Endothelial cell (in vitro differentiated cells): ENCODE measurements at regions not wholly inside any gene's neighbourhood (a gene's known extent, or its start where the extent isn't known, plus 50 kb on each side); places are given as distances from the start of the nearest gene placed in this dataset.

Experiments
- DNase-seq: peaks from one replicate; pipeline ENCODE4 v3.0.0; 2021; ENCODE audit warnings: low spot score
- H3K27ac Mint-ChIP-seq: one replicate; pipeline ENCODE4 v1.8.0; 2021; ENCODE audit warnings: mixed read lengths, inconsistent platforms; ENCODE audit not compliant: unreplicated experiment
- H3K27me3 Mint-ChIP-seq: one replicate; pipeline ENCODE4 v1.8.0; 2021; ENCODE audit warnings: mild to moderate bottlenecking, moderate library complexity, mixed read lengths, inconsistent platforms; ENCODE audit not compliant: unreplicated experiment
- H3K36me3 Mint-ChIP-seq: one replicate; pipeline ENCODE4 v1.8.0; 2021; ENCODE audit warnings: mild to moderate bottlenecking, low read depth, mixed read lengths, inconsistent platforms; ENCODE audit not compliant: unreplicated experiment
- H3K4me1 Mint-ChIP-seq: one replicate; pipeline ENCODE4 v1.8.0; 2021; ENCODE audit warnings: mild to moderate bottlenecking, mixed read lengths, inconsistent platforms; ENCODE audit not compliant: unreplicated experiment
- H3K4me3 Mint-ChIP-seq: one replicate; pipeline ENCODE4 v1.8.0; 2021; ENCODE audit warnings: mild to moderate bottlenecking, mixed read lengths, inconsistent platforms; ENCODE audit not compliant: unreplicated experiment
- H3K9me3 Mint-ChIP-seq: one replicate; pipeline ENCODE4 v1.8.0; 2021; ENCODE audit warnings: mixed read lengths, inconsistent platforms; ENCODE audit not compliant: unreplicated experiment
- TF ChIP-seq, protein P1 (sequence below): fragments of 200-600 bp; sonication (generic); IDR thresholded peaks from one replicate; pipeline ENCODE4 v1.5.0; 2021; ENCODE audit warnings: antibody characterized with exemption; ENCODE audit not compliant: unreplicated experiment

GRCh38 chr5:4929092-4929655 is 211.0 kb upstream of the ADAMTS16 start:
- H3K4me3 Mint-ChIP-seq: no peak overlapping the region
- H3K36me3 Mint-ChIP-seq: no peaks in the 10 kb centered on the region
- no peak for DNase-seq
- H3K27me3 Mint-ChIP-seq: peaks cover 1% of the 10 kb centered on the region
- no peaks in the 10 kb centered on the region for H3K9me3 Mint-ChIP-seq
- no peaks in the 10 kb centered on the region for H3K4me1 Mint-ChIP-seq
- H3K27ac Mint-ChIP-seq: no peak overlapping the region
- TF ChIP-seq, protein P1, sequence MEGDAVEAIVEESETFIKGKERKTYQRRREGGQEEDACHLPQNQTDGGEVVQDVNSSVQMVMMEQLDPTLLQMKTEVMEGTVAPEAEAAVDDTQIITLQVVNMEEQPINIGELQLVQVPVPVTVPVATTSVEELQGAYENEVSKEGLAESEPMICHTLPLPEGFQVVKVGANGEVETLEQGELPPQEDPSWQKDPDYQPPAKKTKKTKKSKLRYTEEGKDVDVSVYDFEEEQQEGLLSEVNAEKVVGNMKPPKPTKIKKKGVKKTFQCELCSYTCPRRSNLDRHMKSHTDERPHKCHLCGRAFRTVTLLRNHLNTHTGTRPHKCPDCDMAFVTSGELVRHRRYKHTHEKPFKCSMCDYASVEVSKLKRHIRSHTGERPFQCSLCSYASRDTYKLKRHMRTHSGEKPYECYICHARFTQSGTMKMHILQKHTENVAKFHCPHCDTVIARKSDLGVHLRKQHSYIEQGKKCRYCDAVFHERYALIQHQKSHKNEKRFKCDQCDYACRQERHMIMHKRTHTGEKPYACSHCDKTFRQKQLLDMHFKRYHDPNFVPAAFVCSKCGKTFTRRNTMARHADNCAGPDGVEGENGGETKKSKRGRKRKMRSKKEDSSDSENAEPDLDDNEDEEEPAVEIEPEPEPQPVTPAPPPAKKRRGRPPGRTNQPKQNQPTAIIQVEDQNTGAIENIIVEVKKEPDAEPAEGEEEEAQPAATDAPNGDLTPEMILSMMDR: no peak

GRCh38 chr5:4939042-4939781 is 200.9 kb upstream of the ADAMTS16 start:
- H3K4me3 Mint-ChIP-seq: no peak overlapping the region

GRCh38 chr5:4941161-4941560 is 199.0 kb upstream of the ADAMTS16 start:
- Mint-ChIP-seq H3K27ac (no peak overlapping the region), H3K4me3 (no peak overlapping the region), H3K27me3 (no peaks in the 10 kb centered on the region), H3K36me3 (no peaks in the 10 kb centered on the region), H3K9me3 (no peaks in the 10 kb centered on the region), H3K4me1 (no peaks in the 10 kb centered on the region)
- TF ChIP-seq, protein P1: no peak
- no peak for DNase-seq

More at GRCh38 chr5:4939042-4939781, 200.9 kb upstream of the ADAMTS16 start:
- no peak overlapping the region for H3K27ac Mint-ChIP-seq
- H3K9me3 Mint-ChIP-seq: no peaks in the 10 kb centered on the region
- H3K27me3 Mint-ChIP-seq: no peaks in the 10 kb centered on the region
- TF ChIP-seq, protein P1: no peak
- DNase-seq: no peak
- H3K36me3 Mint-ChIP-seq: no peaks in the 10 kb centered on the region
- no peaks in the 10 kb centered on the region for H3K4me1 Mint-ChIP-seq

- Mint-ChIP-seq H3K27ac (no peak overlapping the region), H3K4me1 (peaks cover 2% of the 10 kb centered on the region), H3K9me3 (no peaks in the 10 kb centered on the region), H3K27me3 (no peaks in the 10 kb centered on the region), H3K36me3 (no peaks in the 10 kb centered on the region), H3K4me3 (no peak overlapping the region)
- TF ChIP-seq, protein P1: peak; percentile 97
- DNase-seq: peak; percentile 57
Measured at GRCh38 chr5:4941957-4942830, 197.9 kb upstream of the ADAMTS16 start.
